ENCODE measurements at regions not wholly inside any gene's neighbourhood (a gene's known extent, or its start where the extent isn't known, plus 50 kb on each side); places are given as distances from the start of the nearest gene placed in this dataset.
A peak's percentile ranks its signal among the peaks of the same experiment; 100 is the strongest.

DNA sequence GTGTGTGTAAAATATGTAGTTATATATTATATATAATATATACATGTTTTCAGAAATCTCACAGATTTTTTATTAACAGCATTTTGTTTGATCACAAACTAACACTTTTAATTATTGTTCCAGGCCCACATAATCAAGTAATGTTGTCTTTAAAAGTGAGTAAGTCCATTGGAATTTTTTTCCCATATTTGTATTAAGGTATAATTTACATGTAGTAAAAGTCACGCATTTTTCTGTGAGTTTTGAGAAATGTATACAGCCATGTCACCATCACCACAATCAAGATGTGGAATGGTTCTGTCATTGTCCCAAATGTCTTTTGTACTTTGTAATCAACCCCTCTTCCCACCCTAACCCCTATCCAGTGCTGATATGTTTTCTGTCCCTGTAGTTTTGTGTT lies 120.0 kb upstream of the RFC3 start:
- no peak for DNase-seq (ENCODE audit: low read depth)
- no peak overlapping the region for H3K4me3 ChIP-seq (replicated peaks; ENCODE audit: low read depth, low read length)
- TF ChIP-seq, protein P1, sequence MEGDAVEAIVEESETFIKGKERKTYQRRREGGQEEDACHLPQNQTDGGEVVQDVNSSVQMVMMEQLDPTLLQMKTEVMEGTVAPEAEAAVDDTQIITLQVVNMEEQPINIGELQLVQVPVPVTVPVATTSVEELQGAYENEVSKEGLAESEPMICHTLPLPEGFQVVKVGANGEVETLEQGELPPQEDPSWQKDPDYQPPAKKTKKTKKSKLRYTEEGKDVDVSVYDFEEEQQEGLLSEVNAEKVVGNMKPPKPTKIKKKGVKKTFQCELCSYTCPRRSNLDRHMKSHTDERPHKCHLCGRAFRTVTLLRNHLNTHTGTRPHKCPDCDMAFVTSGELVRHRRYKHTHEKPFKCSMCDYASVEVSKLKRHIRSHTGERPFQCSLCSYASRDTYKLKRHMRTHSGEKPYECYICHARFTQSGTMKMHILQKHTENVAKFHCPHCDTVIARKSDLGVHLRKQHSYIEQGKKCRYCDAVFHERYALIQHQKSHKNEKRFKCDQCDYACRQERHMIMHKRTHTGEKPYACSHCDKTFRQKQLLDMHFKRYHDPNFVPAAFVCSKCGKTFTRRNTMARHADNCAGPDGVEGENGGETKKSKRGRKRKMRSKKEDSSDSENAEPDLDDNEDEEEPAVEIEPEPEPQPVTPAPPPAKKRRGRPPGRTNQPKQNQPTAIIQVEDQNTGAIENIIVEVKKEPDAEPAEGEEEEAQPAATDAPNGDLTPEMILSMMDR (IDR thresholded peaks at IDR 0.05; ENCODE audit: low read length, missing control alignments) = no peak

DNA sequence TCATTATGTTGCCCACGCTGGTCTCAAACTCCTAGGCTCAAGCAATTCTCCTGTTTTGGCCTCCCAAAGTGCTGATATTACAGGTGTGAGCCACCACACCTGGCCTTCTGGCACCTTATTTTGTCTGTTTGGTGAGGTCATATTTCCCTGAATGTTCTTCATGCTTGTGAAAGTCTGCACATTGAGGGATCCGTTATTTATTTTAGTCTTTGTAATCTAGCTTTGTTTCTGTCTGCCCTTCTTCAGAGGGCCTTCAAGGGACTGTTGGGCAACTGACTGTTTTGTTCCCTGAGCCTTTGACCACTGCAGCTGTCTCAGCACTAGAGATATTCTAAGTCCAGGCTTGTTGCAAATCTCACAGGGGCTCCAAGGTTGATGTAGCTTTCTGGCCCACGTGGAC lies 110.5 kb upstream of the RFC3 start:
- no peak for DNase-seq (ENCODE audit: low read depth)
- TF ChIP-seq, protein P1 (IDR thresholded peaks at IDR 0.05; ENCODE audit: low read length, missing control alignments) = no peak
- H3K4me3 ChIP-seq (replicated peaks; ENCODE audit: low read depth, low read length) = no peak overlapping the region

DNA sequence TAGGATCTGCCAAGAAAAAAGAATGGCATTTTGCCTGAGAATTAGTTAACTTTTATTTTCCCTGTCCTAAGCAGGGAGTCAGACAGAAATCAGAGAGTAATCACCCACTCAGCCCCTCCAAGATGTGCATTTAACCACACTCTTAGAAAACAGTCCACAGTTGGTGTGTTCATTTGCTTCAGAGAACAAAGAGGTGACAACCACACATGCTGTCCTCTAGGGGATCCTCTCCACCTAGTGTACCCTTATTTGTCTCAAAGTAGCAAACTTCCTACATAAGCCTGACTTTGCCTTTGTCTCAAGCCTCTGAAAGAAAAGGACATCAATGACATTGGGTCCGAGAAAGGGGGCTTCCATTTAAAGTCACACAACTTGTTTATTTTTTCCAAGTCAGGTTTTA lies 107.0 kb upstream of the RFC3 start:
- TF ChIP-seq, protein P1 (IDR thresholded peaks at IDR 0.05; ENCODE audit: low read length, missing control alignments) = no peak
- no peak overlapping the region for H3K4me3 ChIP-seq (replicated peaks; ENCODE audit: low read depth, low read length)
- DNase-seq (ENCODE audit: low read depth) = no peak

DNA sequence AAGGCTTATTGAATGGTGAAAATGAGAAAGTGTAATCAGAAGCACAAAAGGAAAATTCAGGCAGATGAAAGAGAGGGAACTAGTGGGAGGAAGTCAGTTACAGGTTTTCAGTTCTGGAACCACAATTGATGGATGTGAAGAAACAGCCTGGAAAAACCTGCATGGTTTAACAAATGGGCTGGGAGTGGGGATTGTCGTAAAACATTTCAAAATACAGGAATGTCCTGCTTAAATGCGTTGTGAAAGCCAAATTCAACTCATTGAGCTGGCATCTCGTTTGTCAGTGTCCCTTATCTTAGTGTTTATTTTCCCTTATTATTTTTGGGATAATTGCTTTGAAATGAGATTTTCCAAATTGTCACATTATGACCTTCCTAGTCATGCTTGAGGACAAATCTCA lies 106.5 kb upstream of the RFC3 start:
- TF ChIP-seq, protein P1 (IDR thresholded peaks at IDR 0.05; ENCODE audit: low read length, missing control alignments) = no peak
- DNase-seq (ENCODE audit: low read depth) = peak; percentile 22
- H3K4me3 ChIP-seq (replicated peaks; ENCODE audit: low read depth, low read length) = no peak overlapping the region

DNA sequence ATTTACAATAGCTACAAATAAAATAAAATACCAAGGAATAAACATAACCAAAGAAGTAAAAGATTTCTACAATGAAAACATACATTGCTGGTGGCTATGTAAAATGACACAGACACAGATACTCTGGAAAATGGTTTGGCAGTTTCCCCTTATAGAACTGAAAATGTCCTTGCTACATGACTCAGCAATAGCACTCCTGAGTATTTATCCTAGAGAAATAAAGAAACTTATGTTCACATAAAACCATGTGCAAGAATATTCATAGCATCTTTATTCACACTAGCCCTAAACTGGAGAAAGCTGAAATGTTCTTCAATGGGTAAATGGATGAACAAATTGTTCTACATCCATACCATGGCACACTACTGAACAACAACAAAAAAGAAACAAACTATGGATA lies 100.2 kb upstream of the RFC3 start:
- no peak overlapping the region for H3K4me3 ChIP-seq (replicated peaks; ENCODE audit: low read depth, low read length)
- peak; percentile 9 for DNase-seq (ENCODE audit: low read depth)
- TF ChIP-seq, protein P1 (IDR thresholded peaks at IDR 0.05; ENCODE audit: low read length, missing control alignments) = no peak

DNA sequence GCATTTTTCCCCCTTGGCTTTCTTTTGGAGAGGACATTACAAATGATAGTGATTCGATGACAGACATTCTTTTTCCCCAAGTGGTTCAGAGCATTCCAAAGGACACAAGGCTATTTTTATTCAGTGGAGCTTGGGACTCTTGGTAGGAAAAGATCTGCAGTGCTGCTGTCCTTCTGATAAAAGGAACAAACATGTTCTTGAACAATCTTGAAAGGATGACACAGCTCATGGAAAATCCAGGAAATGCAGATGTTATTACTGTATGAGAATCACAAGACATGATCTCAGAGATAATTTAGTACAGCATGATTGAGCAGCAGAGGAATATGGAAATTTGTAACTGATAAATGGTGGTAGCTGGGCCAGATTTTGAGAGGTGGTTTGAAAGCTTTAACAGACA lies 96.2 kb upstream of the RFC3 start:
- TF ChIP-seq, protein P1 (IDR thresholded peaks at IDR 0.05; ENCODE audit: low read length, missing control alignments) = no peak
- no peak overlapping the region for H3K4me3 ChIP-seq (replicated peaks; ENCODE audit: low read depth, low read length)
- DNase-seq (ENCODE audit: low read depth) = peak; percentile 64

DNA sequence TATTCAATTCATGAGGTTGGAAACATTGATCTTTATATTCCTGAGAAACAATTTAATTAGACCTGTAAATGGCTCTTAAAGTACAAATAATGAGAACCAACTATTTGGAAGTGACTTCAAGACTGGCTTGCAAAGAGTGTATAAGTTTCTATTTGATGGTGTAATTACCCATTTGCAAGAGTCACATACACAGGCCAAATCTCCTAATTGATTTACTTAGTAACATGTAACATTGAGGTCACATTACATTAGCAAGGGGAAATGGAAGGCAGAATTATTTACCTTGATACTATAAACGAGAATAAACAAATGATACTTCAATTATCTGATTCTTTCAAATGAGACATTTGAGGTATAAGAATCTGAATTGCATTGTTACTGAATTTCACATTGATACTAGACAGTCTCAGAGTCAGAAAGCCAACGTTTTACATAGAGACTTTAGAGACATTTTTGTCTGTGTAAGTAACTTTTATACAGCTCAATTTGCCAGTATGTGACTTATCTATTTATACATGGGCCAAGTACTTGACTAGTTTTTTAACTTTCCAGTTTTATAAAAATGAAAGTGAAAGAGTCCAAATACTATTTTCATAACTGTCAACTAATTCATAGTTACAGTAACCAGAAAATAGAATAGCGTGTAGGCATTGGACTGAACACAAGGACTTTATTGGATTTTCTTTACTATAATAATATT lies 95.6 kb upstream of the RFC3 start:
- DNase-seq (ENCODE audit: low read depth) = peak; percentile 28
- H3K4me3 ChIP-seq (replicated peaks; ENCODE audit: low read depth, low read length) = no peak overlapping the region
- TF ChIP-seq, protein P1 (IDR thresholded peaks at IDR 0.05; ENCODE audit: low read length, missing control alignments) = no peak
